GM19099 (cell line): ENCODE measurements at regions not wholly inside any gene's neighbourhood (a gene's known extent, or its start where the extent isn't known, plus 50 kb on each side); places are given as distances from the start of the nearest gene placed in this dataset.

Experiments used
- POLR2A ChIP-seq: IDR thresholded peaks from 3 replicates; pipeline ENCODE4 v1.6.1; 2011; ENCODE audit warnings: low read depth; ENCODE audit not compliant: insufficient read length; ENCODE audit errors: extremely low read depth

DNA sequence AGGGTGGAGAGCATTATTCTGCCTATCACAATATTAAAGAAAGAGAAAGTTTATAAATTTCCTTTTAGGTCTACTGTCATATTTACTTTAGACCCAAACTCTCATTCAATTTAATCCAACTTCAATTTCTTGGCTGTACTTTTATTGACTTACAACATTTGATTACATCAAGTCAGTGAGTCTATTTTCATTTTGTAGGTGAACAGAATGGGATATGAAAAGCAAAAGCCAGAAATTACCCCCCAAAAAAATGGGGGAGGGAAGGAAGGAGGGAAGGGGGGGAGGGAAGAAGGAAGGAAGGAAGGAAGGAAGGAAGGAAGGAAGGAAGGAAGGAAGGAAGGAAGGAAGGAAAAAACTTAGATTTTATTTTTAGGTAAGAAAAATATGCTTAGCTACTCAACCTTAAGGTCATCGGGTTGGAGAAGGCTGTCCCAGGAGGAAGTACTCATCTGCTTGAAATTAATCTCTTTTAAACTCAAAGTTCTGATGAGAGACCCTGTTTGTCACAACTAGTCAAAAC is 320.1 kb upstream of the ATP11B start:
- TF ChIP-seq POLR2A = no peak

DNA sequence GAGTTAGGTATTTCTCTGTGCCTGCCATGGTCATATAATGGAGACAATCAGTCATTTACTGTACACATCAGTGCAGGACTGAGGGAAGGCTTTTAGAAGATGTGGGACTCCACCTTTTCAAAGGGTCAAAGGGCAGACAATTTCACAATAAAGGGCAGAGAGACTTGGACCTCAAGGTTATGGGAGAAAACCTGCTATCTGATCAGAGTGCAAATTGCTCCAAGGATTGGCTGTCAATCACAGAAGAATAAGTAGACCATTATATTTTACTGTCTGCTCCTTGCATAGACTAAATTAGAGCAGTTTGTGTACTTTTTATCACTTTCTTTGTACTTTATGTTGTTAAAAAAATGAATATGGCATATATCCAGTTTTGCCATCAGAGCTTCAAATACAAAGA is 314.9 kb upstream of the ATP11B start:
- TF ChIP-seq POLR2A = no peak

DNA sequence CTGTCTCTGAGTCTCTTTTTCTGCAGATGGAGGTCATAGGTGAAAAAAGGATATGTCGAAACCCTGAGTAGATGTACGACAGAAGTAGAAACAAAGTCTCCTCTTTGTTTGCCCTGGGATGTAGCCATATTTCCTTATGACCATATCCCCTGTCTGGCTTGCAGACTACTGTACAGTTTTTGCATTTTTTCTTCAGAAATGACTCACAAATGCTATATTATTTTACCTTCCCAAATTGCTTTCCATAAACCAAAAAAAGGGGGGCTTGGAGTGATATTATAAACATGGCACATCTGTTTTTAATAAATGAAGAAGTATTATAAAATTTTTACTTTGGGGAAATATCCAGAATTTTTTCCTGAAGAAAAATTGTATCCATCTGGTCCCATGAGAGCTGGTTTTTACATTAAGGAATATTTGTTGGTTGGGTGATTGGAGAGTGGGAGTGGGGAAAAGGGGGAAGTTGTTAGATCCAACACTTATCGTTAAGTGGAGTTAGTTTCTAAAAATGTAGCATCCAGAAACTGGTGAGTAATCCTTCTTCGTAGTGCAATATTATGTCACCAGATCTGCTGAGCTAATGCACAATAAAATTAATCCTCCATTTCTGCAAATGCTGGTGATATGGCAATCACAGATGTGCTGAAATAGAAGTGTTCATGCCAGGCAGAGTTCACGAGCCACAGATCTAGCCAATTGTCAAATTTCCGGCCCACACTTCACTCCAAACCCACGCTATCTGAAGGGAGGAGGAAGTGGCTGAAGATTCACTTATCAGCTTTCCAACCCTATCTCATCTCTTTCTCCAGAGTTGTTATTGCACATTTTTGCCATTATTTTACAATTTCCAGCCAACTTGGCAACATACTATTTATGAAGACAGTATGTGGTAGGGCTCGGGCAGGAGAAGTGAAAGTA is 313.6 kb upstream of the ATP11B start:
- TF ChIP-seq POLR2A = no peak

DNA sequence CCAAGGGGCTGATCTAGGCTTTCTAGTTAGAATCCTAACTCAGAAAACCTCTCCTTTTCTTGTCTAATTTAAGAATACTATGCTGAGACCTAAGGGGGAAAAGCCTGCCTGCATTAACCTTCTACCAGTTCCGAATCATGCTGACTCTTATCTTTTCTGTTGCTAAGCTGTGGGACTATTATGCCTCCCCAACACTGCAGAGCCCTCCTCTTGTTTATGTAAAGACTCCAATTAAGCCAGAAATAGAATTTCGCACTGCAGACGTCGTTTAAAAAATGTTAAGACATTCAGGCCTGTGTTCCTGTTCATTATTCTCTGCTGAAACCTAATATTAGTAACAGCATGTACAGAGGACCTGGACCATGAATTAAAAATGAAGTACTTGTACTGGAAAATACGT is 310.6 kb upstream of the ATP11B start:
- no peak for TF ChIP-seq POLR2A

DNA sequence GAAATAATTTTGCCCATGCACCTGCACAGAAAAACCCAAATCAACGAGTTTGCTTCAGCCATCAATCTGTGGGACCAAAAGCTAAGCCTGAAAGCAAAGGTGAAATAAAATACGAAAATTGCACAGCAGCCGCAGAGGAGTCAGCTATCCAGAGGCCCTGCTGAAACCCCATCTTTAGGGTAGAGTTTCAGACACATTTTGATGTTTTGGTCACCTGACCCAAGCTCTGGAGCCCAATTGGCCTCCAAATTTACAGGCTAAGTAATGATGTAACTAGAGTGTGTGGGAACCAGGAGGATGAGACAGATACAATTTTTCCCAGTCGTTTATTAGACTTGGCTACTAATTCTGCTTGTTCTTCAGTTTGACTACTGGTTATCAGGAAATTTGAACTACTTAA is 308.6 kb upstream of the ATP11B start:
- TF ChIP-seq POLR2A = no peak

- no peak for TF ChIP-seq POLR2A
These were observed 308.0 kb upstream of the ATP11B start for GRCh38 chr3:182485301-182485700.

- no peak for TF ChIP-seq POLR2A
These were observed 306.8 kb upstream of the ATP11B start for GRCh38 chr3:182486463-182486862.

DNA sequence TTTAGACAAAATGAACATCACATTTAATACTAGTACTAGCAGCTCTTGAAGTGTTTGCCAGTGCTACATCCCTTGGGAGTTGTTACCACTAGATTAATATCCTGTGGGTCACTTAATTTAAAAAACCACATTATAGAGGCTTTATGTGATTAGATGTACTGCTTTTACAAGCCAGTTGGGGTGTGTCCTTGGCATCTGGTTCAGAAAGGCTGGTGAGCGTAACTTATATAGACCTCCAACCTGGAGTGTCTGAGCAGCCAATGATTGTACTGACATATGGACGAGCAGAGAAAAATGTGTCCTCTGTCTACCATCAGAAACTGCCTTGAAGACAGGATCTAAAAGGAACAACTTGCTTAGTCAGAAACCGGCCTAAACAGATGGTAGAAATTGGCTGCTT is 306.2 kb upstream of the ATP11B start:
- TF ChIP-seq POLR2A = no peak

DNA sequence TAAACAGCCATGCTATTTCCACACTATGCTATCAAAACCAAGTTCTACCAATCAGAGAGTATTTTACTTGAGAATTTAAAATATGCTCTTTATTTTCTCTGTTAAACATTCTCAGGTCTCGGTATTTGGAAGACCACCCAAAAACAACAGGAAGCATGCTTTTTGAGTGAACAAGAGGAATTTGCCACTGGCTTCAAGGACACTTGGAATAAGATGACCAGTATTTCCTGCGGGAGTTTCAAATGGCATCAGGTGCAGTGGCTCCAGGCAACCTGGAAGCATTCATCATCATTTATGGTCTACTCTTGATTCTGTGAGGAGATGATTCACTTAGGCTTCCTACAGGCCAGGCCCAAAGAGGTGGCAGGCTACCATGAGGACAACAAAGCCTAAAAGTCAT is 305.7 kb upstream of the ATP11B start:
- TF ChIP-seq POLR2A = no peak

DNA sequence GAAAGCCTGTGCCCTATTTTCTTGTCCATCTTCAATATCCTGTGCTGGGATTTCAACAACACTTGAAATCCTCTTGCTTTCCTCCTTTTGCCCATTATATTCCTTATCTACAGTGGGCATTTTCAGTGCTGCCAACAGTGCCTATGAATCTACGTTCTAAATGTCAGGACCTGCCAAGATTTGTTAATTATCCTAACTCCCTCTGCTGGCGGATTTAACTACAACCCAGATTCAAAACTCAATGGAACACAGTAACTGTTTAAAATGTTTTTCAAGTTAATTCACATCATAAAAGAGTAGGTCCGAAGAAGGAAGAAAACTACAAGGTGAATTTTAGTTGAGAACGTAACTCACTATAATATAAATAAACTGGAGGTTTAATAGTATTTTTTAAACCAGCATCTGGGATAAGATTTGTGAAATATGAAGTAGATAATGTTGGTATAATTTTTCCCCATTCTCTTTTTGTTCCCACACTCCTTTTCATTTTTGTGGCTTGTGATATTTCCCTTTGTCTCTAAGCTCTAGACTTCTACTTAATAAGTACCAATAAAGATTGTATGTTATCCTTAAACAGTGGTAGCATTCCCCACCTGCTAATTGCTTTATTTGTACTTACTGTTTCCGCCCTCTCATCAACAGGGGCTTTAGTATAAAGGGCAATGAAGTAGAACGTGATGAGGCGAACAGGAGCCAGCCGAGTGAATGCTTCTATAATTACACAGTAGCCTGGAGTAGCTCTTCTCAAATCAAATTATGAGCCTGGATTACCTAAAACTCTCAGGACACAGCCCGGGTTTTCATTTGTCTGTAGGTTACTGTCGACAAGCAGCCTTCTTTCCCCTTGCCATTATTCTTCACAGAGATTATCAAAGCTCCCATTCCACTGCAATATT is 302.5 kb upstream of the ATP11B start:
- no peak for TF ChIP-seq POLR2A

DNA sequence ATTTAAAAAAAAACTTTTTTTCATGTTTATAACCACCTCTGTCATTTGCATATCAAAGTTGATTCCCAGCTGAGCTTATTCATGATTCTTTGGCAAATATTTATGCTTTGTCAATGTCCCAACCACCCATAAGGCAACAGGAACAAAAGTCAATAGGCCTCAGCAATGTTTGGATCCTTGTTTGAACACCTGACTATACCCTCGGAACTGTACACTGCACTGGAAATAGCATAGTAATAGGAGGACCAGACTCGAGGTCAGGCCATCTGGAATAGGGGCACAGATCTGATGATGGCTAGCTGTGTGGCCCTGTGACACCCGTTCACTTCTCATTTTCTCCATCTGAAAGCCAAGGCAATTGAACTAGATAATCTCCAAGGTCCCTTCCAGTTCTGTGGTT is 301.7 kb upstream of the ATP11B start:
- no peak for TF ChIP-seq POLR2A

DNA sequence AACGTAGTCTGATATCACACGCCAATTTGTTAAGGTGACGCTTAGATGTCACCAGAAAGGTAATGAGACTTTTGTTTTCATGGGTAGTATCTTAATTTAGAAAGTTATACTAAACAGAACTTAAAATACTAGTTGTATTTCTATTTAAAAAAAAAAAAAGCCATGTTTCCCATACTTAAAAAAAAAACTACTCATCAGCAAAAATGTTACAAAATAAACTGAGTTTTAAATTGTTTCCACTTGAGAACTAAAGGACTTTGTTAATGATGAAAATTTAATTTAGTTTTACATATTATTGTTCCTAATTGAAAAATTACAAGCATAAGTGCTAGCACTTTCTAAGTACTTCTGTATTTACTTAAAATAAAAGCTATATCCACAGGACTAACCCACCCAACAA is 300.8 kb upstream of the ATP11B start:
- no peak for TF ChIP-seq POLR2A

DNA sequence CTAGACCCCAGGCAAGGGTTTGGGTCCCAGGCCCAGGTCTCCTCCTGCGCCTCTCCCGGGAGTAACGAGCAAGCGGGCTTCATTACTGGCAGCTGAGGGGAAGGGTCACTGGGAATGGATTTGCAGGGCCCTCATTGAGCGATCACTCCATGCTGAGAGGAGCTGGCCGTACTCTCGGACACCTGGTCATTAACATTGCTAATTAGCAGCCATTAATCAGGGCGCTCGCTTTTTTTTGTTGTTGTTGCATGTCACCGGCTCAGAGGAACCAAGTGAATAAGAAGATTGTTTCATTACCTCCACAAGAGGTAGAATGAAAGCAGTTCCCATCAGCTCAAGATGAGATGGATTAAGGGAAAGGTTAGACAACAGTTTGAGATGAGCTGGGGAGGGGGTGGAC is 293.0 kb upstream of the ATP11B start:
- no peak for TF ChIP-seq POLR2A

DNA sequence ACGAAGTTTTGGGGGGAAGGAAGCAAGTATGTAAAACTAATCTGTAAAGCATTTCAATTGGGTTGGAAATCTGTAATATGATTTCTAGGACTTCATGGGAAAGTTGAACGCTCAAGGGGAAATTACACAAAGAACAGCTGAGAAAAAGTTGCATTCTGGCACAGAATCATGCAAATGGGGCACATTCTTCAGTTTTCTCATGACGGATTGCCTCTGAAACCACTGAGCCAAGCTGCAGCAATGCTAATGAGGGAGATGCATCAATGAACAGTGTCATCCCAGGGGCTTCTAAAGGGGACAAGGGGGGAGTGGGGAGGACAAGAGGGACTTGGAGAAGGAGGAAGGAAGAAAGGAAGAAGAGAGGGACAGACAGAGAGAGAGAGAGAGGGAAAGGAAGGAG is 291.4 kb upstream of the ATP11B start:
- TF ChIP-seq POLR2A = no peak

- TF ChIP-seq POLR2A = no peak
These were observed 289.9 kb upstream of the ATP11B start for GRCh38 chr3:182503401-182503800.
